Common myeloid progenitor, CD34-positive (primary cell): ENCODE measurements at regions not wholly inside any gene's neighbourhood (a gene's known extent, or its start where the extent isn't known, plus 50 kb on each side); places are given as distances from the start of the nearest gene placed in this dataset.

Experiments used
- CTCF ChIA-PET: fragments of 350-600 bp; sonication (Branson Sonifier 250); formaldehyde crosslinking; loops from one replicate; lab custom pipeline; 2021; ENCODE audit warnings: antibody characterized with exemption; lab: Charles Lee
- POLR2A ChIA-PET: fragments of 350-600 bp; sonication (Branson Sonifier 250); formaldehyde crosslinking; loops from one replicate; lab custom pipeline; 2021; ENCODE audit warnings: antibody characterized with exemption; lab: Charles Lee
- DNase-seq, 3 donors: peaks; one replicate each; pipeline versions ENCODE4 v3.0.0 to v3.0.0-alpha.2; 2013
- H3K27ac ChIP-seq, 2 experiments: 1 replicate in 1 of 2; 2 replicates in 1 of 2; pipeline ENCODE4 v1.7.0; 2013; ENCODE audit warnings: inconsistent platforms in 2 of 2, low read length in 2 of 2, mild to moderate bottlenecking in 2 of 2, low read depth in 1 of 2, moderate library complexity in 1 of 2; ENCODE audit not compliant: severe bottlenecking in 2 of 2, insufficient read depth in 1 of 2, poor library complexity in 1 of 2
- H3K27me3 ChIP-seq, 5 experiments: replicated peaks in 2 of 5; 1 replicate in 3 of 5; 2 replicates in 2 of 5; pipeline versions ENCODE4 v1.6.1 to v1.7.0; 2013; ENCODE audit warnings: low read length in 4 of 5, mild to moderate bottlenecking in 2 of 5, moderate library complexity in 2 of 5, inconsistent platforms in 1 of 5; ENCODE audit not compliant: insufficient read depth in 5 of 5, control insufficient read depth in 4 of 5
- H3K36me3 ChIP-seq, 4 experiments: 1 replicate in 2 of 4; 2 replicates in 2 of 4; pipeline versions ENCODE4 v1.6.1 to v1.7.0; 2013; ENCODE audit warnings: low read length in 3 of 4, control low read depth in 1 of 4, mild to moderate bottlenecking in 1 of 4; ENCODE audit not compliant: control insufficient read depth in 4 of 4, insufficient read depth in 4 of 4
- H3K4me1 ChIP-seq, 4 experiments: 1 replicate in 3 of 4; 2 replicates in 1 of 4; pipeline versions ENCODE4 v1.6.1 to v1.7.1; 2013; ENCODE audit warnings: low read length in 3 of 4, mild to moderate bottlenecking in 3 of 4, control low read depth in 1 of 4, inconsistent platforms in 1 of 4, moderate library complexity in 1 of 4; ENCODE audit not compliant: control insufficient read depth in 4 of 4, insufficient read depth in 4 of 4; ENCODE audit errors: control extremely low read depth in 1 of 4
- H3K4me3 ChIP-seq, 7 experiments: 1 replicate in 4 of 7; 2 replicates in 3 of 7; pipeline versions ENCODE4 v1.5.1 to v1.7.0; 2013; ENCODE audit warnings: mild to moderate bottlenecking in 7 of 7, low read length in 6 of 7, moderate library complexity in 6 of 7, inconsistent platforms in 2 of 7, low read depth in 2 of 7, control low read depth in 1 of 7; ENCODE audit not compliant: insufficient read depth in 4 of 7, control insufficient read depth in 1 of 7; ENCODE audit errors: extremely low read depth in 1 of 7
- H3K9me3 ChIP-seq, 5 experiments: 1 replicate in 4 of 5; 2 replicates in 1 of 5; pipeline versions ENCODE4 v1.6.1 to v1.7.1; 2013; ENCODE audit warnings: low read length in 4 of 5, mild to moderate bottlenecking in 2 of 5, inconsistent platforms in 1 of 5, low read depth in 1 of 5, moderate library complexity in 1 of 5; ENCODE audit not compliant: control insufficient read depth in 4 of 5, insufficient read depth in 2 of 5; ENCODE audit errors: control extremely low read depth in 1 of 5
- WGBS: methylation state at CpG from one replicate; pipeline ENCODE4 v1.1.5; 2013; ENCODE audit not compliant: insufficient coverage; 5-methylcytosine and 5-hydroxymethylcytosine counted together

DNA sequence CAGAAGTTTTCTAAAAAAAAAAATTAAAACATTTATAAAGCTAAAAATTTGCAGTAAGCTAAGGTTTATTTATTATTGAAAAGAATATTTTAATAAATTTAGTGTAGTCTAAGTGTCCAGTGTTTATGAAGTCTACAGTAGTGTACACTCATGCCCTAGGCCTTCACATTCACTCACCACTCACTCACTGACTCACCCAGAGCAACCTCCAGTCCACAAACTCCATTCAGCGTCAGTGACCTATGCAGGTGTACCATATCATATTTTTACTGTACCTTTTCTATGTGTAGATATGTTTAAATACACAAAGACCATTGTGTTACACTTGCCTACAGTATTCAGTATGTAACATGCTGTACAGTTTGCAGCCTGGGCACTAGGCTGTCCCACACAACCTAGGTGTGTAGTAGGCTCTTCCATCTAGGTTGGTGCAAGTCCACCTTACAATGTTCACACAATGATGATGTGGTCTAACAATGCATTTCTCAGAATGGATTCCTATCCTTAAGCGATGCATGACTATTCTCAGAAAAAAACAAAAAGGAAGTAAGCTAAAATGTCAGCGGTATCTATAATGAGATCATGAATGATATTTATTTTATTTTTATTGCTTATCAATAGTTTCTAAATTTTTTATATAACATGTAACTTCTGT lies 336.7 kb downstream of the AGTPBP1 start:
- H3K4me3 ChIP-seq: no peak overlapping the region
- H3K9me3 ChIP-seq: no peaks in the 10 kb centered on the region
- no peak for DNase-seq
- no peaks in the 10 kb centered on the region for H3K4me1 ChIP-seq
- no peaks in the 10 kb centered on the region for H3K36me3 ChIP-seq
- no CpG with 5 or more reads among the region's 3 CpGs for WGBS
- ChIA-PET POLR2A (no interaction called here), CTCF (interaction anchor here (1.0 to 1.6 kb wide), 3 partner anchors 9 to 20 kb away, joined by 3 to 4 read pairs (median 3); no protein-coding TSS in a partner anchor)
- no peaks in the 10 kb centered on the region for H3K27me3 ChIP-seq
- no peak overlapping the region for H3K27ac ChIP-seq

DNA sequence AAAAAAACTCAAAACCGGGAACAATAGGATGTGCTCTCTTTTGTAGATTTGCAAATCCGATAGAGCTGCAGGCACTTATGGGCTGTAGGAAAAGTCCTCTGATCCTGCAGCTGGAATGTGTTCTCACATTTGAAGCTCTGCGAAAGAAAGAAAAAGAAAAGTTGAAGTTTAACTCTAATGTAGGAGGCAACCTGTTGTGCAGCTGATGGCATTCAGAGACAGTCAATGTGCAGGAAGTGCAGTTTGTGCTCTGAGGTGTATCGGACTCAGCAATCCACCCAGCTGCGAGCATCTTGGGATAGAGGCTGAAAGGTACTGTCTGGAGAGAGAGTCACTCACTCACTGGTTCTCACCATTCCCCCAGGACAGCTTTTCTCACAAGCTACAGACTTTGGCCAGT lies 339.2 kb downstream of the AGTPBP1 start:
- no peak for DNase-seq
- WGBS: 100% methylated on average over 3 of the region's 5 CpGs
- POLR2A ChIA-PET: no interaction called here
- Histone ChIP-seq H3K4me3 (no peak overlapping the region), H3K4me1 (no peaks in the 10 kb centered on the region), H3K36me3 (no peaks in the 10 kb centered on the region), H3K27ac (no peak overlapping the region), H3K27me3 (no peaks in the 10 kb centered on the region), H3K9me3 (no peaks in the 10 kb centered on the region)
- CTCF ChIA-PET: no interaction called here

GRCh38 chr9:85401998-85402397 lies 339.8 kb downstream of the AGTPBP1 start:
- ChIA-PET CTCF (no interaction called here), POLR2A (no interaction called here)
- H3K4me1 ChIP-seq: no peaks in the 10 kb centered on the region
- no CpG with 5 or more reads among the region's 1 CpG for WGBS
- no peak overlapping the region for H3K27ac ChIP-seq
- no peaks in the 10 kb centered on the region for H3K27me3 ChIP-seq
- no peak overlapping the region for H3K4me3 ChIP-seq
- no peak for DNase-seq
- H3K36me3 ChIP-seq: no peaks in the 10 kb centered on the region
- H3K9me3 ChIP-seq: no peaks in the 10 kb centered on the region

DNA sequence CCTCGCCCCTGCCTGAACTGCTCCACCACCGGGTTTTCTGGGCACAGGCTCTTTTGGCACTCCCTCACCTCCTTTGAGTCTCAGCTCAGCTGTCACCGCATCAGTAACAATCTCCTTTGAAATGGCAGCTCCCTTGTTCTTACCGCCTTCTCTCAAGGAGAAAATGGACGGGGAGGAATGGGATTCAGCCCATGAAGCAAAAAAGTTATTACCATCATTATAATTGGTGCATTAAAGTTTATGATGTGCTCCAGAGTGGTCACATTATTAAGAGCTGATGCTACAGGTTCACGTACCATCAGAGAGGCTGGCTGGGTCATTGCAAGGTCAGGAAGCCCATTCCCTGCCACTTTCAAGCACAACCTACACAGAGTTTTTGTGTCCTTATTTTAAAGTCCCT lies 344.7 kb downstream of the AGTPBP1 start:
- Histone ChIP-seq H3K27me3 (peaks cover 0 to 5% (median 0%) of the 10 kb centered on the region in 5 experiments), H3K27ac (no peak overlapping the region), H3K4me3 (no peak overlapping the region), H3K36me3 (no peaks in the 10 kb centered on the region), H3K9me3 (no peaks in the 10 kb centered on the region), H3K4me1 (no peaks in the 10 kb centered on the region)
- 88% methylated on average over 3 of the region's 6 CpGs for WGBS
- ChIA-PET CTCF (no interaction called here), POLR2A (no interaction called here)
- DNase-seq: no peak

DNA sequence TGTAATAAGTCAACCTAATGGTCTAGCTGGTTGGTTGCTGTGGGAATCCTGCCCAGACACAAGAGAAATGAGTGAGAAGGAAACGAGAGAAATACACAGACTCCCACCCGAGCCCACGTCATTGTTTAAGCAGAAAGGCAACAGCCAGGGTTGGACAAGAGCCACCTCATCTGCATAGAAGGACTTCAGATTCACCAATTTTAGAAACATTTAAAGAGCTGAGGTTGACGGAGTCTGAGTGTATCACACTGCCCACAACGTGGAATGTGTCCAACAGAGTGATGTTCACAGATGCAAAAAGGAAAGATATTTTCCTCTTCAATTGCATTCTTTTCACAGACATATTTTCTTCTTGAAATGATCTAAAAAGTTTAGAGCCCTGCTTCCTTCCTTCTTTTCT lies 349.5 kb downstream of the AGTPBP1 start:
- no peaks in the 10 kb centered on the region for H3K9me3 ChIP-seq
- H3K4me1 ChIP-seq: no peaks in the 10 kb centered on the region
- ChIA-PET CTCF (interaction anchor here (1.7 kb wide), 1 partner anchor 28 kb away, joined by 4 read pairs; no protein-coding TSS in a partner anchor), POLR2A (no interaction called here)
- DNase-seq: no peak
- WGBS: 88% methylated on average over 5 of the region's 5 CpGs
- H3K27me3 ChIP-seq: peaks cover 0 to 5% (median 2%) of the 10 kb centered on the region in 5 experiments
- H3K27ac ChIP-seq: no peak overlapping the region
- no peaks in the 10 kb centered on the region for H3K36me3 ChIP-seq
- no peak overlapping the region for H3K4me3 ChIP-seq

DNA sequence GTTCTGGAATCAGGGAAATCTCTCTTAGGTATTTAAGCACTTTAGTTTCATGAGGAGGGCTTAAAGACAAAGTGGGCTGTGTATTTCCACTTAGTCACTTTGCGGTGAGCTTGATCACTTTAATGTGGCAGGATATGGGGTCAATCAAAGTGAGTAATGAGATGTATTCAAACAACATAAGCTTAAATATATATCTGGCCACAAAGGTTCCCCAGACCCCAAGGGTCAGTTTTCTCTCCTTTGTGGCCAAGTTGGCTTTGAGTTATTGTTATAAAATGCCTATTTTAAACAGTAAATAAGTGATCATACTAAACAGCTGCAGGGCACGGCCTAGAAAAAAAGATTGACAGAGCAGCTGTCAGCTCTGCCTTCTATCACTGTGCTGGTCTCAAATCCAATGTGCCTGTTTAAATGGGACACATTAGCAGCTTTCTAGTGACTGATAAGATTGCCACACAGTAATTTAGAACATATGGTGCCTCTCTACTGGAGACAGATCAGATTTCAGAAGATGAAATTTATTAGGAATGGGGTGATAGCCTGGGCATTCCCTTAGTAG lies 363.9 kb downstream of the AGTPBP1 start:
- Histone ChIP-seq H3K27me3 (peaks cover 0 to 14% (median 2%) of the 10 kb centered on the region in 5 experiments), H3K27ac (no peak overlapping the region), H3K4me3 (no peak overlapping the region), H3K36me3 (no peaks in the 10 kb centered on the region), H3K4me1 (no peaks in the 10 kb centered on the region), H3K9me3 (peaks cover 0 to 2% (median 0%) of the 10 kb centered on the region in 5 experiments)
- DNase-seq: peak in 2 of 3 donors; percentile 1 to 21
- POLR2A ChIA-PET: no interaction called here
- CTCF ChIA-PET: no interaction called here
- 50% methylated on average over 1 of the region's 2 CpGs for WGBS

- 90% methylated on average over 1 of the region's 1 CpG for WGBS
- Histone ChIP-seq H3K27me3 (peaks cover 0 to 8% (median 0%) of the 10 kb centered on the region in 5 experiments), H3K4me3 (no peak overlapping the region), H3K27ac (no peak overlapping the region), H3K36me3 (no peaks in the 10 kb centered on the region), H3K9me3 (no peaks in the 10 kb centered on the region), H3K4me1 (no peaks in the 10 kb centered on the region)
- CTCF ChIA-PET: no interaction called here
- DNase-seq: no peak
- POLR2A ChIA-PET: no interaction called here
Measured at GRCh38 chr9:85368781-85369180, 373.0 kb downstream of the AGTPBP1 start.
